Dedifferentiated amniotic fluid mesenchymal stem cell (primary cell): ENCODE measurements at regions not wholly inside any gene's neighbourhood (a gene's known extent, or its start where the extent isn't known, plus 50 kb on each side); places are given as distances from the start of the nearest gene placed in this dataset.

Experiments
- DNase-seq: peaks from one replicate; pipeline ENCODE4 v3.0.0-alpha.2; 2016; ENCODE audit errors: extremely low spot score

DNA sequence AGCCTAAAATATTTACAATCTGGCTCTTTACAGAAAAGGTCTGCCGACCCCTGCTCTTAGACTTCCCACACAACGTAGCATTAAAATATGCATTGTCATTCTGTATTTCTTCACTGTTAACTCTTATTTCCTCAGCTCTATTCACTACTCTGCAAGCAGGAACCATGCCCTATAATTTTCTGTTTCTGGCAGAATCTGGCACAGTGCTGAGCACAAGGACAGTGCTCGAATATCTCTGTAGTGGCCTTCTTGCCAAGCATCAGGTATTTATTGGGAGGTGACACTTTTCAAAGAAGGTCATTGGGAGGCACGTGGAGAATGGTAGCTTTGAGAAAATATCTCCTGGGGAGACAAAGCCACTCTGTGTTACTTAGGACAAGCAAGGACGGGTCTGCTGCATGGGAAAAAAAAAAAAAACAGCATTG lies 77.9 kb downstream of the PSMG1 start:
- DNase-seq, result no peak

DNA sequence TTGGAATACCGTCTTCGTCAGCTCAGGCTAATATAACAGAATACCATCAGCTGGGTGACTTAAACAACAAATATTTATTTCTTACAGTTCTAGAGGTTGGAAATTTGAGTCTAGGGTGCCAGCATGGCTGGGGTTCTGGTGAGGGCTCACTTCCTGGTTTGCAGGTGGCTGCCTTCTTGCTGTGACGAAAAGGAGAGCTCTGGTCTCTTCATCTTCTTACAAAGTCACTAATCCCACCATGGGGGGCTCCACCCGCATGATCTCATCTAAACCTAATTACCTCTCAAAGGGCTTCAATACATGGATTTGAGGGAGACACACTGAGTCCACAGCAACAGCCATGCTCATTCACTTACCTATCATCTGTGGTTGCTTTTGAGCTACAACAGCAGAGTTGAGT lies 78.3 kb downstream of the PSMG1 start:
- no peak for DNase-seq

DNA sequence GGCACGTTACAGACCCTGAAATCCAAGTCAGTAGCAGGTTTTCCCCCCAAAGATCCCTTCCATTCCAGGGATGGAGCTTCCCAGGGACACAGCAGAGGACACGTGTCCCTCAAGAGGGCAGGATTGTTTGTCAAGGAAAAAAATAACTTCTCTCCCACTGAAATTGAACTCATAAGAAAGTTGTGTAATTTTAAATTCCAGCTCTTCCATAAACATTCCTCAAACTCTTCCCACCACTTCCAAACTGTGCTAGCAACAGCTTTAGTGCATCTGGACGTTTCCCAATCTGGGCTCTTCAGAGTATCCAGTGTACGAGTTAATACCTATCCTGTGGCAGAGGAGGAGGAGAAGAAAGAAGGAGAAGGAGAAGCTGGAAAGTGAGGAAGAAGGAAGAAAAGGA lies 79.6 kb downstream of the PSMG1 start:
- no peak for DNase-seq

DNA sequence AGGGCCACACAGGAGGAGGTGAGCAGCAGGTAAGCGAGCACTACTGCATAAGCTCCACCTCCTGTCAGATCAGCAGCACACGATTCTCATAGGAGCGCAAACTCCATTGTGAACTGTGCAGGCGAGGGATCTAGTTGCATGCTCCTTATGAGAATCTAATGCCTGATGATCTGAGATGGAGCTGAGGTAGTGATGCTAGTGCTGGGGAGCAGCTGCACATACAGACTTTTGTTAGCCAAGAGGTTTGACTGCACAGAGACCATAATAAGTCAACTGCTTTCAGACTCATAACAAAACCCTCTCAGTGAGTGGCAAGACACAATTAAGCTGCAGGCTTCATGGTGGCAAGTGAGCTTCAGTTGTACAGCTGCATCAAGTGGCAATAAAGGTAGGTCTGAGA lies 83.4 kb downstream of the PSMG1 start:
- DNase-seq, result no peak

DNA sequence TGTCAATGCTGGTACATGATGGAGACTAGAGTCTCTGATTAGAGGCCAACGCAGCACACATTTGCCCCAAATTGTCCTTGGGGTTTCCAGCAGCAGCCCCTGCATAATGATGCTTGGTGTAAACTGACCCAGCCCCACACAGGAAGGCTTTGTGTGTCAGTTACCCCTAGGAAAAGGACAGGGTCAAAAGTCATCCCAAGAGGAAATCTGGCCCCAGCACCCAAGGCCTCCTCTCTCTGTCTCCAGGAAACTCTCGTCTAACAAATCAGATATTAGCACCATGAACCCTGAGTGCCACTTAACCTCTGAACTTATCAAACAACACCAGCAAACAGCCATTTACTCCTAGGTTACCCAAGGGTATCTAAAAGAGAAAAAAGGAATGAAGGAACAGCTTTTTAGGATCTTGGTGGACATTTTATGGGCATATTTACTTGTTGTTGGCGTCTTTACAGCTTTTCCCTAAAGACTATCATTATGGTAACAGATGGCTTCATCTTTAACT lies 84.5 kb downstream of the PSMG1 start:
- no peak for DNase-seq

DNA sequence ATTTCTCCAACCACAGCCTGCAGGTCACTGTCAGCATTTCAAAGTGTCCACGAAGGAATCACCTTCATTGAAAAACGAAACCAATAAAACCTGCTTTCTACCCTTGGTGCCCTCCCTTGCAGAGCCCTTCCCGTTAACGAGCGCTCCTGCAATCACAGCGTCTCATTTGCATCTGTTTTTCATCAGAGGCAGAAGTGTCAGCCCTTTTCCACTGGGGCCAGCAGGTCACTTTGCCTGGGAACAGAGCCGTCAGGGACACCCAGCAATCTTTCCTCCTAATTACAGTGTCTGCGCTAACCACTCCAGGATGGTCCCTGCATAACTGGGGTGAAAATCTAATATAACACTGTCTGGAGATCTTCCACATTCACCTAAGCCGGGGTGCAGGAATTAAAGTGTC lies 85.3 kb downstream of the PSMG1 start:
- DNase-seq, result no peak

DNA sequence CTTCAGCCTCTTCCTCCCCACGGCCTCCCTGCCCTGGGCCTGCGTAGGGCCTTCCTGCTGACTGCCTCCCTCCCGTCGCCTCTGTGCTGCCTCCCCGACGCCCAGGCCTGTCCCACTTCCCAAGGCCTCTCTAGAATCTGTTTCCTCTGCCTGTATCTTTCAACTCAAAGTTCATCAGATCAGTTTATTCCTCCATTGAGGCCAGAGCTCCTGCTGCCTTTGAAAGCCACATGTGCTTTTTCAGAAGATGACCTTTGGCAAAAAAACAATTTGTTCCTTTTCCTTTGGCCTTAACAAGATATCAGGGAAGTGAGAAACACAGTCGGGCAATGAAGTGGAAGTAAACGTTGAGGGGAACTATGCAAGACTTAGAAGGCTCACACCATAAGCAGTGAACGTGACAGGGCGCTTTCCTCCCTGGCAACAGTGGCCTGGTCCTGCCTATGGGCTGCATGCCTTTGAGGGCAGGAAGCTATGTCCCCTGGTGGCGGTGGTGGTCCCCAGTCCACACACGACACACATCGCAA lies 85.9 kb downstream of the PSMG1 start:
- DNase-seq, result no peak

DNA sequence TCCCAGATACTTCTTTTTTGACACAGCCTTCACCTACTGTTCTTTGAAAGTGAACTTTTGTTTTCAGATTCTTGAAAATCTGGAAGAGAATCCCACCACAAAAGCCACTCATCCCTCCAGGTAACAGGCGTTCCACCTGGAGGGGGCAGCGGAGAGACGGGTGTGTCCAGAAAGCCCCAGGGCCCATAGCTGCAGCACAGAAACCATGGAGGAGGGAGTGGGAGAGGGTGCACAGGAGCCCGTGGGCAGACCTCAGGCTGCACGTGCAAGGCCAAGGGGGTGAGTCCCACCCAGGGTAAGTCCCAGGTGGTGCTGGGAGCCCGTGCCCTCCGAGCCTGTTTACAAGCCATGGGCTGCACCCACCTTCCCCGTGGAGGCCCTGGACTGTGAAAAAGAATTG lies 86.5 kb downstream of the PSMG1 start:
- DNase-seq, result no peak

DNA sequence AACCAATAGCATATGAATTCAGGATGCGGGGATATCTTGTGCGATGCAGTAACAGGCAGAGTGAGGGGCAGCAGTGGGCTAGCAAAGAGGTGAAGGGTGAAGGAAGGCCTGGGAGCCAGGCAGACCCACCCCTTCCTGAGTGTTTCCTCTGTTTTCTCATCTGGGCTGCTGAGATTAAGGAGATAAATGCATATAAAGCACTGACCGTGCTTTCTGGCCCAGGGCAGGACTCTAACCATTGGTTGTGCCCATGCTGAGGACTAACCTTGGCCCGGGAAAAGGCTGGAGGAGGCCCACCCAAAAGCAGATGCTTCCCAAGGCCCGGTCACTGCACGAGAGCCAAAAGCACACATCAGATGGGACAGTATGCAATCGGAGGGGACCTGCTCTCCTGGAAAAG lies 87.6 kb downstream of the PSMG1 start:
- DNase-seq, result no peak

DNA sequence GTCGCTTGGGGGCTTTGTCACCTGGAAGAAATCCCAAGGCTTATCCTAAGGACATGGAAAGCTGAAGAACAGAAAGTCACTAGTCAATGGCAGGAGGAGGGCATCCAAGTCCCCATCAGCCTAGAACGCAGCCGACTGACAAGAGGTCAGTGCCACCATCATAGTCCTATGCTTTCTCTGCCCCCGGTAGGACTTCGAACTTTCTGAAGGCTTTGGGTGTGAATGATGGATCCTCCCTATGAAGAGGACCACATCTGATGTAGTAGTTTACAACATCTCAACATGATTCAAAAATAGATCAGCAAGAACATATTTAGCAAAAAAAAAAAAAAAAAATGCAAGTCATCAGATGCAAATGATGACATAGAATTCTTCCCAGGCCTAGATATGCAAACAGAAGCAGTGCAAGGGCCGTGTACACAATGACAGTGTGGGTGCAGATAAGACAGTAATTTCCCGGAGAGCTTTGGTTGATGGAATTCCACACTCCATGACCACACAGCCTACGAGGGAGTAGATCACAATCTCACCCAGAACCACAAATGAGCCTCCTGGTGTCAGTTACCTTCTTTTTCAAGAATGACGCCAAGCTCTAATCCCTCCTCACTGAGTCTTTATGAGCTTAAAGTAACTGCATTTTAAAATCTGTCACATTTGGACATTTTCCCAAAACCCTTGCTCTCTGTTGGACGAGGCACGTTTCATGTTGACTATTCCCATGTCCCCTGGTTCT lies 88.2 kb downstream of the PSMG1 start:
- no peak for DNase-seq

DNA sequence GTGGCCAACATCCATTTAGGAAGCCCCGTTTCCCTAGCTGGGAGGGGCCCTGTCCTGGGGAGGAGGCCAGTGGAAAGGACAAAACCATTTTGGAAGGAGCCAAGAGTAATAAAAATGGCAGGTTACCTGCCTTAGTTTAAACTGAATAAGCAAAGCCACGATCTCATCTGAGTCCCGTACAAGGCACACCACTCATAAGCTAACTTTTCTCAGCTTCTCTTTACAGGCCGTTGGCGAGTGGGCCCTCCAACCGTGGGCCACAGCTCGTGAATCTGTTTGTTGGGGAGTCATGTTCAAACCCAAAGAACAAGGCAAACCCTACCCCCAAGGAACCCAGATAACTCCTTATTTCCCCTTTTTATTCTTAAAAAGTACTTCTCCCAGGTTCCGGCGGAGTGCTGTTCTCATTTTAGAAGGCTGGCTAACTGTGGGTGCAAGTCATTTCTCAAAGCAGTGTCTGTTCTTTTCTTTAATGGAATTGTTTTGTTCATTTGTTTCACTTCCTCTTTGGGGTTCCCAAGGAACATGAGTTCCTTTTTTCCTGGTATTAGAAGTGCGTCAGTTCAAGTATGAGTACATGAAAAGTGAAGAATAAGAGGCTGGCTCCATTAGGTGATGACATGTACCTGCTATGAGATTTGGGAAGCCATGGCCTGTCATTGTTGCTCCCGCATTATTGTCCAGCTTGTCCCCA lies 89.0 kb downstream of the PSMG1 start:
- no peak for DNase-seq

DNA sequence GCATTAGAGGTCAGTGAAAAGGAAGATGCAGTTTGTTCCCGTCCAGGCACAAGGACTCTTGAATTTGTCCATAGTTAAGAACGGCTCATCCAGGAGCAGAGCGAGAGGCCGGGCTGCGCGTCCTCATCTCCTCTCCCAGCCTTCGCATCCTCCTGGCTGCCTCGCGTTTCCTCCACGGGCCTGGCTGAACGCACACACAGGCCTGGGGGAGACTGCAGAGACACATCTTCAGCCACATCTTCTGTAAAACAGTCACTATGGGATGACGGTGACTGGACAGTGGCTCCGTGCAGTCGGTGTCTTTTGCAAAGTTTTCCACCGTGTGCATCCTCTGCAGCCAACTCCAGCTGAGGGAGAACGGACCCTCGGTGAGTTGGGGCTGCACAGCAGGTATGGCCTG lies 89.7 kb downstream of the PSMG1 start:
- DNase-seq, result no peak

DNA sequence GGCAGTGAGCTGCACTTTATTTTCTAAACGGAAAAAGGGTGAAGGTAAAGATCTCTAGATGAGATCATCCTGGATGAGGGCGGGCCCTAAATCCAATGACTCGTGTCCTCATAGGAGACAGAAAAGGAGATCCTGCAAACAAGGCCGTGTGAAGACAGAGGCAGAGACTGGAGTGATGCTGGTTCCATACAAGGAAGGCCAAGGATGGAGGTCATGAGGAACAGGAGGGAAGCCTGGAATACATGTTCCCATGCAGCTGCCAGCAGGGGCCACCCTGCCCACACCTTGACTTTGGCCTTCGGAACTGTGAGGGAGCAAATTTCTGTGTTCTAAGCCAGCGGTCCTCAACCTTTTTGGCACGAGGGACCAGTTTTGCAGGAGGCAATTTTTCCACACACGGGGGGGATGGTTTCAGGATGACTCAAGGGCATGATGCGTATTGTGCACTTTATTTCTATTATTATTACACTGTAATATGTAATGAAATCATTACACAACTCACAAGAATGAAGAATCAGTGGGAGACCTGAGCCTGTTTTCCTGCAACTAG lies 94.3 kb downstream of the PSMG1 start:
- peak; percentile 44 for DNase-seq

DNA sequence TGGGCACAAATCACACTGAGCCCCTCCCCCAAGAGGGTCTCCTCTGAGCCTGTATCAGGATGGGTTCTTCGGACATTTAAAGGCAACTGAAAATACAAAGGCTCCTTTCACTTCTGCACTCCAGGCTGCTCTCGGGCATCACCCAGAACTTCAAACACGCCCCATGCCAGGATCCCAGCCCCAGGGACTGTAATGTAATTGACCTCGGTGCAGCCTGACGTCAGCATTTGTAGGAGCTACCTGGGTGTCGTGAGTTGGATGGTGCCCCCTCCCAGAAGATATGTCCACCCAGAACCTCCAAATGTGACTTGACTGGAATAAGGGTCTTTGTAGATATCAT lies 95.2 kb downstream of the PSMG1 start:
- DNase-seq, result no peak

DNA sequence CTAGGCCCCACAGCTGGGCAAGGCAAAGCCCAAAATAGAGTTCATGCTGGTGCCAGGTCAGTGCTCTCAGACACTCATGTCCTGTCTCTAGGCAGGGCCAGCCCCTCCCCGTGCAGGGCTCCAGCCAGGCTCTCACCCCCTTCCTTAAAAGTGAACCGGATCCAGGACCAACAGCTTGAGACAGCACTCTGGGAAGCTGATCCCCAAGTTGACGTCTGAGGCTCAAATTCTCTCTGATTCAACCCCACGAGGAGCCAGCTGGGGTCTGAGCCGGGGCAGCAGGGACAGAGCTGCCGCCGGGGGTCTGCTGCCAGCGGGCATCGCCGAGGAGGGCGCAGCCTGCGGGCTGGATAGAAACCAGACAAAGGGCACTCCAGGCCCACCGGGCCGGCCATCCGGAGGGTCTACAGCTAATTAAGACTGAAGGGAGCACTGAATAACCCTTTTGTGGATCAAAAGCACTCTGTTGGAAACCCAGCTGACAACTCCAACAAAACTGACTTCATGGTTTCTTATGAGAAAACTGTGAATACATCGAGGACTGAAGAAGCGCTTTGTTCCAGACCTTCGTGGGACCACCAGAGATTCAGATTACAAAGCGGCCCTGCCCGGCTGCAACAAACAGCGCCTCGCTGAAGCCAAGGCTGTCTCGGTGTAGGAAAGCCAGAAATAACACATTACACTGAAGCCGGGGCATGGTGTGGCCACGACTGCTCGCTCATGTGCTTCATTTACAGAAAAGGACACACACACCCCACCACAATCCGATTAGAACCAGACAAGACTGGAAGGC lies 95.8 kb downstream of the PSMG1 start:
- DNase-seq, result no peak

DNA sequence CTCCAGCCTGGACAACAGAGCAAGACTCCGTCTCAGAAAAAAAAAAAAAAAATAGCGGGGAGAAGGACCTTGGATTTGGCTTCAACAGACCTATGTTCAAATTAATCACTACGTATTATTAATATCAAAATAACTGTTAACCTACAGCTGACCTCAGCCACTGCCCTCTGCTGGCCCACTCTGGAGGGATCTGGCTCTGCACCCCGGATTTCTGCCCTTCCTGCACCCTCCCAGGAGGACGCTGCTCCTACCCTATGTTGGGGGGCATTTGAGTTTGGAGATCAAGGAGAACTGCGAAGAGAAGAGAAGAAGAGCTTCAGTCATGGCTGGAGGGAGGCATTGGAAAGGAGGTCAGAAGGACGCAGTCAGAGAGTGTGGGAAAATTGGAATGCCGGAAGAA lies 96.7 kb downstream of the PSMG1 start:
- no peak for DNase-seq

DNA sequence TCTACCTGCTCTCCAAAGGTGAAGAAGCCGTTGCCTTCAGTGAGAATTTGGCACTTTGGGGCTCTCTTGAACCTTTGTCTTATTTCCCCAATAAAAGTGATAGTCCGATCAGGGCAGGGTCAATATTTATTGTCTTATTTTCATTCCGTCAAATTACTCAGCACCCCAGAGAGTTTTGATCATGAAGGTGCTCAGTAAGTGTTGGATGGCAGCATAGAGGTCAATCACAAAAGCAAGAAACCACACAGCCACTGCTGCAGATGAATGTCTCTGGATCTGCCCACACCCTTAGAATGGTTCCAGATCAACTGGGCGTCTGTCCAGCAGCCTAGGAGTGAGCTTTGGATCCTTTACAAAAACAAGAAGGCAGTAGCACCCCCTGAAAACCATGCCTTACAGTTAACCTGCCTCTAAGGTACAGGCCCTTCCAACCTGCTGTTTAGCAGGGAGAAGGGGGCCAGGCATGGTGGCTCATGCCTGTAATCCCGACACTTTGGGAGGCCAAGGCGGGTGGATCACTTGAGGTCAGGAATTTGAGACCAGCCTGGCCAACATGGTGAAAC lies 97.3 kb downstream of the PSMG1 start:
- no peak for DNase-seq

DNA sequence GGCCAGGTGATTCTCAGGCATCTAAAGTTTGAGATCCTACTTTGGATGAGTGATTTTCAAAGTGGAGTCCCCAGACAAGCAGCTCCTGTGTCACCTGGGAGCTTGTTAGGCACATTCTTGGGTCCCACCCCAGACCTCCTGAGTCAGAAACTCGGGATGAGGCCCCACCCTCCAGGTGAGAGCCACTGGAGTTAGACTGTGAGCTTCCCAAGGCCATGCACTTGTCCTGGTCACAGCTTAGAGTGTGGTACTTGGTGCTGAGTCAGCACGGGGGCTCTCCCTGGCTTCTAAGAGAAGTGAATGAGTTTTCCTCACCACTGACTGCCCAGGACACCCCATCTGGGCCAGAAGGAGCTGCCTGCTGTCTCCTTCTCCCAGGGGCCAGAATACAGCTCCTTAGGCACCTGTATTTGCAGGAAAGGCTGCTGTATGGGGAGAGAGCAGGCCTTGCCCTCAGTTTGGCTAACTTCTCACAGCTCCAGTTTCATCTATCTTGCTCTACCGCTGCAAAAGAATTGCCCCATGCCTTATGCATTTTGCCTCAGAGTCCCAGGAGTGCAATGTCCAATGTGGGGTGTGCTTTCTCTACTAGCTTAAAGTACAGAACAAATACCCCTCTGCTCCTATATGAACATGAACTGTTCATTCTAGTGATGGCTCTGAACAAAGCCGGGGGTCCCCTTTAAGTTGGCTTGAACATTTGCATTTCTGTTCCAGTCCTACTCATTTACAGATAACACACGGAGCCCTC lies 98.1 kb downstream of the PSMG1 start:
- DNase-seq, result no peak

DNA sequence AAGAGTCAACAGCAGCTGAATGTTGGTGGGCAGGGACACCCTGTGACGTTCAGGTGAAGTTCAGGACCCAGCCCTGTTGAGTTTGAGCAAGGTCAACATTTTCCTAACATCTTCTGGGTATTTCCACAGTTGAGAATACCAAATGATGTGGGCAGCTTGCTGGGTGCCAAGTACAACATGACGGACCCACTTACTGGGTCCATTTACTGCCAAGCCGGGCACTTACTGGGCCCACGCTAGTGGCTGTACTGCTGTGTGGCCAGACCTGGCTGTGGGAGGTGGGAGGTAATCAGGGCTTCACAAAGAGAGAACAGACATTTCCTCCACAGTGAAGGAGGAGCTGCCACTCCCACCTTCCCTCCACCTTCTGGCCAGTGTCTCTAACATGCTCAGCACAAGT lies 99.2 kb downstream of the PSMG1 start:
- no peak for DNase-seq

DNA sequence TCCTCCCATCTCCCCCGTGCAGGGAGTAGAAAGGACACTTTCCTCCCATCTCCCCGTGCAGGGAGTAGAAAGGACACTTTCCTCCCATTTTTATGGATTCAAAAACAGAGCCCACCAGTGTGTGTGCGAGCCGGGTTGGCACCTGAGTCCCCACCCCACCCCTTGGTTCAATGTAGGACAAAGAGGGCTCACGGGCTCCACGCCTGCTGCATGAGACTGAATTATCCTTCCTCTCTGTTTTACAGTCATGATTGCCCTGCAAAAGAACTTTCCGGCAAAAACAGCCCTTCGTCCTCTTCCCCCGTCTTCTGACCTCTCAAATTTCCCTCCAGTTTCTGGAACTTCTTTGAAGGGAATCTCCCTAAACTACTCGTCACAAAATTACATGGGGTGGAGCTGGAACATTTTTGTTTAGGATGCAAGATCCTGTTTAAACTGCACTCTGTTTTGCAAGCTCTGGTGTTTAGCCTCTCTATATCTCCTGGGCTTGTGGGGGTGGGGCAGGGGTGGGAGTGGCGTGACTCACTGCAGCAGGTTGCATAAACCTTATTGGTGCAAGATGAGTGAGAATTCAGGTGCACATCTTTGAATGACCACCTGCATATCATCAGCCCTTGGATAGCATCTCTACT lies 99.8 kb downstream of the PSMG1 start:
- DNase-seq, result no peak
